OCI-LY3 (cell line): ENCODE measurements at regions not wholly inside any gene's neighbourhood (a gene's known extent, or its start where the extent isn't known, plus 50 kb on each side); places are given as distances from the start of the nearest gene placed in this dataset.

ENCODE experiments used
- CTCF ChIP-seq: fragments of 200-600, 300-600 bp; sonication (generic); IDR thresholded peaks from 2 replicates; pipeline ENCODE4 v1.5.1; 2014; ENCODE audit warnings: antibody characterized with exemption, low read length, low read depth
- EZH2phosphoT487 ChIP-seq: fragments of 200-600 bp; shearing (Covaris generic); IDR thresholded peaks from 2 replicates; pipeline ENCODE4 v1.6.1; 2018; ENCODE audit warnings: antibody characterized with exemption, mixed run types, low read depth

DNA sequence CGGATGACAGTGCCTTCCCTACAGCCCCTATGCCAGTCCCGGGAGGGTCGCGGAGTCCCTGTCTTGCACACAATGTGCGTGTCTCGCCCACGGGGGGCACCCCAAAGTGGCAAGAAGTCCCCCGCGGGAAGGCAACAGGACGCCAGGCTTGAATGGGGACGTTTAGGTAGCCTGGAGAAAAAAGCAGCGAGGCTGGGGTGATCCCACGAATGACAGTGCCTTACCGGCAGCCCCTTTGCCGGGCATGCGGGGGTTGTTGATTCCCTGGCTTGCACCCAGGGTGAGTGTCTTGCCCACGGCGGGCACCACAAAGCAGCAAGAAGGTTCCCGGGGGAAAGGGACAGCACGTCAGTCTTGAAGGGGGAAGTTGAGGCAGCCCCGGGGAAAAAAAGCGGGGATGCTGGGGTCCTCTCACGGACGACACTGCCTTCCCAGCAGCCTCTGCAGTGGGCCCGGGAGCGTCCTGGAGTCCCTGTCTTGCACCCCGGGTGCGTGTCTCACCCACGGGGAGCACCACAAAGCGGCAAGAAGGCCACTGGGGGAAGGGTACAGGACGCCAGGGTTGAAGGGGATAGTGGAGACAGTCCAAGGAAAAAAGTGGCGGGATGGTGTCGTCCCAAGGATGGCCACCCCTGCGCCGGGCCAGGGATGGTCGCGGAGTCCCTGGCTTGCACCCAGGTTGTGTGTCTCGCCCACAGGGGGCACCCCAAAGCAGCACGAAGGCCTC, 156.8 kb upstream of the ALG10B start:
- TF ChIP-seq CTCF (no peak), EZH2phosphoT487 (no peak)
